ENCODE measurements at regions not wholly inside any gene's neighbourhood (a gene's known extent, or its start where the extent isn't known, plus 50 kb on each side); places are given as distances from the start of the nearest gene placed in this dataset.
"Not testable (repeated sequence)": the region's sequence is repeated elsewhere in the genome, so short reads cannot be mapped to it uniquely, and the experiment has no call there.

- Histone ChIP-seq H3K9ac (ENCODE audit: insufficient read length, low read depth) (no peak overlapping the region), H3K9me3 (ENCODE audit: insufficient read depth, low read length) (peaks cover 10% of the 10 kb centered on the region), H3K4me1 (ENCODE audit: insufficient read depth, insufficient read length) (no peaks in the 10 kb centered on the region), H3K4me3 (ENCODE audit: insufficient read length, low read depth) (no peak overlapping the region), H3K36me3 (ENCODE audit: insufficient read depth, insufficient read length, low read length) (peaks cover 12% of the 10 kb centered on the region), H3K27me3 (ENCODE audit: insufficient read depth, insufficient read length) (no peaks in the 10 kb centered on the region)
- DNase-seq (ENCODE audit: low read depth, low spot score) = no peak
- TF ChIP-seq YY1 (IDR thresholded peaks at IDR 0.05; ENCODE audit: insufficient read depth, insufficient read length) (no peak), SUZ12 (IDR thresholded peaks at IDR 0.05; ENCODE audit: extremely low read depth, insufficient read depth, insufficient read length) (no peak), ZNF274 (IDR thresholded peaks at IDR 0.05; ENCODE audit: low read depth, low read length) (no peak)
Measured at GRCh38 chr18:34329840-34330239, 105.1 kb upstream of the NOL4 start.

- no peak for DNase-seq (ENCODE audit: low read depth, low spot score)
- Histone ChIP-seq H3K4me1 (ENCODE audit: insufficient read depth, insufficient read length) (no peaks in the 10 kb centered on the region), H3K9ac (ENCODE audit: insufficient read length, low read depth) (no peak overlapping the region), H3K27me3 (ENCODE audit: insufficient read depth, insufficient read length) (no peaks in the 10 kb centered on the region), H3K4me3 (ENCODE audit: insufficient read length, low read depth) (peak overlapping the region; percentile 26), H3K9me3 (ENCODE audit: insufficient read depth, low read length) (peaks cover 10% of the 10 kb centered on the region), H3K36me3 (ENCODE audit: insufficient read depth, insufficient read length, low read length) (peaks cover 12% of the 10 kb centered on the region)
- no peak for TF ChIP-seq ZNF274 (IDR thresholded peaks at IDR 0.05; ENCODE audit: low read depth, low read length)
- no peak for TF ChIP-seq SUZ12 (IDR thresholded peaks at IDR 0.05; ENCODE audit: extremely low read depth, insufficient read depth, insufficient read length)
- no peak for TF ChIP-seq YY1 (IDR thresholded peaks at IDR 0.05; ENCODE audit: insufficient read depth, insufficient read length)
Measured at GRCh38 chr18:34330308-34330707, 105.6 kb upstream of the NOL4 start.

- H3K36me3 ChIP-seq (ENCODE audit: insufficient read depth, insufficient read length, low read length) = peaks cover 12% of the 10 kb centered on the region
- H3K4me1 ChIP-seq (ENCODE audit: insufficient read depth, insufficient read length); H3K27me3 ChIP-seq (ENCODE audit: insufficient read depth, insufficient read length); H3K9ac ChIP-seq (ENCODE audit: insufficient read length, low read depth); DNase-seq (ENCODE audit: low read depth, low spot score): not testable (repeated sequence)
- peaks cover 10% of the 10 kb centered on the region for H3K9me3 ChIP-seq (ENCODE audit: insufficient read depth, low read length)
- H3K4me3 ChIP-seq (ENCODE audit: insufficient read length, low read depth) = peak overlapping the region; percentile 26
Measured at GRCh38 chr18:34330907-34331306, 106.2 kb upstream of the NOL4 start.

GRCh38 chr18:34331343-34331742 lies 106.6 kb upstream of the NOL4 start:
- H3K4me1 ChIP-seq (ENCODE audit: insufficient read depth, insufficient read length); DNase-seq (ENCODE audit: low read depth, low spot score); H3K27me3 ChIP-seq (ENCODE audit: insufficient read depth, insufficient read length); H3K9ac ChIP-seq (ENCODE audit: insufficient read length, low read depth): not testable (repeated sequence)
- peaks cover 10% of the 10 kb centered on the region for H3K9me3 ChIP-seq (ENCODE audit: insufficient read depth, low read length)
- H3K4me3 ChIP-seq (ENCODE audit: insufficient read length, low read depth) = peak overlapping the region; percentile 18
- peaks cover 12% of the 10 kb centered on the region for H3K36me3 ChIP-seq (ENCODE audit: insufficient read depth, insufficient read length, low read length)

GRCh38 chr18:34339155-34339554 lies 114.4 kb upstream of the NOL4 start:
- TF ChIP-seq ZNF274 (IDR thresholded peaks at IDR 0.05; ENCODE audit: low read depth, low read length) (no peak), YY1 (IDR thresholded peaks at IDR 0.05; ENCODE audit: insufficient read depth, insufficient read length) (no peak), SUZ12 (IDR thresholded peaks at IDR 0.05; ENCODE audit: extremely low read depth, insufficient read depth, insufficient read length) (no peak)
- Histone ChIP-seq H3K27me3 (ENCODE audit: insufficient read depth, insufficient read length) (no peaks in the 10 kb centered on the region), H3K36me3 (ENCODE audit: insufficient read depth, insufficient read length, low read length) (no peaks in the 10 kb centered on the region), H3K9ac (ENCODE audit: insufficient read length, low read depth) (no peak overlapping the region), H3K9me3 (ENCODE audit: insufficient read depth, low read length) (no peaks in the 10 kb centered on the region), H3K4me3 (ENCODE audit: insufficient read length, low read depth) (no peak overlapping the region), H3K4me1 (ENCODE audit: insufficient read depth, insufficient read length) (no peaks in the 10 kb centered on the region)
- no peak for DNase-seq (ENCODE audit: low read depth, low spot score)

- DNase-seq (ENCODE audit: low read depth, low spot score) = no peak
- Histone ChIP-seq H3K9ac (ENCODE audit: insufficient read length, low read depth) (no peak overlapping the region), H3K9me3 (ENCODE audit: insufficient read depth, low read length) (no peaks in the 10 kb centered on the region), H3K4me1 (ENCODE audit: insufficient read depth, insufficient read length) (no peaks in the 10 kb centered on the region), H3K27me3 (ENCODE audit: insufficient read depth, insufficient read length) (no peaks in the 10 kb centered on the region), H3K4me3 (ENCODE audit: insufficient read length, low read depth) (no peak overlapping the region), H3K36me3 (ENCODE audit: insufficient read depth, insufficient read length, low read length) (no peaks in the 10 kb centered on the region)
- TF ChIP-seq ZNF274 (IDR thresholded peaks at IDR 0.05; ENCODE audit: low read depth, low read length) (no peak), SUZ12 (IDR thresholded peaks at IDR 0.05; ENCODE audit: extremely low read depth, insufficient read depth, insufficient read length) (no peak), YY1 (IDR thresholded peaks at IDR 0.05; ENCODE audit: insufficient read depth, insufficient read length) (no peak)
Measured at GRCh38 chr18:34342960-34343359, 118.2 kb upstream of the NOL4 start.

GRCh38 chr18:34345738-34346137 lies 121.0 kb upstream of the NOL4 start:
- no peak overlapping the region for H3K4me3 ChIP-seq (ENCODE audit: insufficient read length, low read depth)
- H3K4me1 ChIP-seq (ENCODE audit: insufficient read depth, insufficient read length) = no peaks in the 10 kb centered on the region
- no peaks in the 10 kb centered on the region for H3K27me3 ChIP-seq (ENCODE audit: insufficient read depth, insufficient read length)
- TF ChIP-seq ZNF274 (IDR thresholded peaks at IDR 0.05; ENCODE audit: low read depth, low read length) (no peak), SUZ12 (IDR thresholded peaks at IDR 0.05; ENCODE audit: extremely low read depth, insufficient read depth, insufficient read length) (no peak), YY1 (IDR thresholded peaks at IDR 0.05; ENCODE audit: insufficient read depth, insufficient read length) (no peak)
- H3K9ac ChIP-seq (ENCODE audit: insufficient read length, low read depth) = no peak overlapping the region
- H3K9me3 ChIP-seq (ENCODE audit: insufficient read depth, low read length) = no peaks in the 10 kb centered on the region
- H3K36me3 ChIP-seq (ENCODE audit: insufficient read depth, insufficient read length, low read length) = no peaks in the 10 kb centered on the region
- no peak for DNase-seq (ENCODE audit: low read depth, low spot score)

GRCh38 chr18:34350778-34351177 lies 126.1 kb upstream of the NOL4 start:
- H3K9ac ChIP-seq (ENCODE audit: insufficient read length, low read depth) = no peak overlapping the region
- no peaks in the 10 kb centered on the region for H3K4me1 ChIP-seq (ENCODE audit: insufficient read depth, insufficient read length)
- no peaks in the 10 kb centered on the region for H3K36me3 ChIP-seq (ENCODE audit: insufficient read depth, insufficient read length, low read length)
- DNase-seq (ENCODE audit: low read depth, low spot score) = no peak
- no peak overlapping the region for H3K4me3 ChIP-seq (ENCODE audit: insufficient read length, low read depth)
- no peaks in the 10 kb centered on the region for H3K9me3 ChIP-seq (ENCODE audit: insufficient read depth, low read length)
- TF ChIP-seq SUZ12 (IDR thresholded peaks at IDR 0.05; ENCODE audit: extremely low read depth, insufficient read depth, insufficient read length) = no peak
- no peak for TF ChIP-seq YY1 (IDR thresholded peaks at IDR 0.05; ENCODE audit: insufficient read depth, insufficient read length)
- TF ChIP-seq ZNF274 (IDR thresholded peaks at IDR 0.05; ENCODE audit: low read depth, low read length) = no peak
- H3K27me3 ChIP-seq (ENCODE audit: insufficient read depth, insufficient read length) = no peaks in the 10 kb centered on the region
